HG02763 (cell line): ENCODE measurements at regions not wholly inside any gene's neighbourhood (a gene's known extent, or its start where the extent isn't known, plus 50 kb on each side); places are given as distances from the start of the nearest gene placed in this dataset.
"Not testable (repeated sequence)": the region's sequence is repeated elsewhere in the genome, so short reads cannot be mapped to it uniquely, and the experiment has no call there.

Experiments used
- ATAC-seq: cut with Tn5 transposase; IDR thresholded peaks from one replicate; pipeline ENCODE4 v1.9.1; 2021; ENCODE audit warnings: mild to moderate bottlenecking, moderate library complexity; ENCODE audit not compliant: unreplicated experiment

GRCh38 chr13:81639984-81640582 lies 1299.2 kb upstream of the SPRY2 start:
- no peak for ATAC-seq

GRCh38 chr13:81637457-81637856 lies 1296.5 kb upstream of the SPRY2 start:
- no peak for ATAC-seq

DNA sequence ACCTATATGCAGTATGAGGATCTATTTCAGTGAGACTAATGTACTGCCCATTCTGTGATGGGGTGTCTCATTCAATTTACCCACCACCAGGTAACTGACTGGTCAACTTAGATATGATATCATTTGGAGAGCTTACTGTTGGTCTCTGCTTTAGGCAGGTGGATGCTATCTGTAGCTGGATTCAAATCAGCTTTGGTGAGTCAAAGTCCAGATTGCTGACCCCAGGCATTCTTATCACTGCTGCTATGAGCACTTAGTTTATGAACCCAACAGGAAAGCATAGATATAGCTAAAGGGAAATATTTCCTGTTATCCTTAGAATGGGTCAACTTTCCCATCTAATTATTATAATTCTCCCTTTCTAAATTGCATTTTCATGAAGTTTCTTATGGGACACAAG lies 1295.2 kb upstream of the SPRY2 start:
- no peak for ATAC-seq

- no peak for ATAC-seq
Measured at GRCh38 chr13:81615031-81615430, 1274.1 kb upstream of the SPRY2 start.

- ATAC-seq: no peak
Measured at GRCh38 chr13:81610644-81611043, 1269.7 kb upstream of the SPRY2 start.

DNA sequence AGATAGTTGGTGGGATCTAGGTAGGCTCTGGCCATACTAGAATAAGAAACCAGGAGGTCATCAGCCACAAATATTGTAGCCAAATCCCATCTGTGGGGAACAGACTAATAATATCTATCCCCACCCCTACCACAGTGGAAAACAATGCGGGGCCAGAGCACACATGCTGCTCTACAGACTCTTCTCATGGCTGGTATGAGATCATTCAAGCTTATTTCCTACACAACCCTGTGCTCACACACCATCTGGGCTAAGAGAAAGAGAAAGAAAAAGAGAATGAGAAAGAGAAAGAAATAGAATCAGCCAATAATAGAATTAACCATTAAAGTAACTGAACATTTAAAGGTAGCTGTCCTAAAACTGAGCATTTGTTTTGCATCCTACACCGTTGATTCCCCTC lies 1268.4 kb upstream of the SPRY2 start:
- no peak for ATAC-seq

DNA sequence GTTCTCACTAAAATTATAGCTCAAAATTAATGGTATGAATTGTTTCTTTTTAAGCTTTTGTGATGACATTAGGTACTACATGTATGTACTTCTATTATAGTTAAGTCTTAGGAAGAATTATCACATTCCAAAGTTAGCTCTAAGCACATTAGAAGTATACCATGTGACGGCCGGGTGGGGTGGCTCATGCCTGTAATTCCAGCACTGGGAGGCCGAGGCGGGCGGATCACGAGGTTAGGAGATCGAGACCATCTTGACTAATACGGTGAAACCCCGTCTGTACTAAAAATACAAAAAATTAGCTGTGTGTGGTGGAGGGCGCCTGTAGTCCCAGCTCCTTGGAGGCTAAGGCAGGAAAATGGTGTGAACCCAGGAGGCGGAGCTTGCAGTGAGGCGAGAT lies 1265.1 kb upstream of the SPRY2 start:
- no peak for ATAC-seq

DNA sequence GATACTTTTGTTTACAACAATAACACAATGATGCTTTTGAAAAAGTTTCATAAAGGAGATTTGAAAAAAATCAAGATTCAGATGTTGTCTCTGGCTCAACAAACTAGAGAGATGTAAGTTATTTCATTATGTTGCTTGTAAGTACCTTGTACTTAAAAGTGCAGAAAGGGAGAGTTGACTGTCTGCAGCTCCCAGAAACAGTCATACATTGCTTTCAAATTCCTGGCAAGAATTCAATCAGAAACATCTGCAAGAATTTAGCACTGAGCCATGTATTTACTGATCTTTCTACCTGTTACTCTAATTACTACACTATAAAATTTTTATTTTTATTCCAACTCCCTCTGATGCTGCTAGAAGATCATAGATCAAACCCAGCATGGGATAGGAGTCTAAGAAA lies 1261.3 kb upstream of the SPRY2 start:
- no peak for ATAC-seq

DNA sequence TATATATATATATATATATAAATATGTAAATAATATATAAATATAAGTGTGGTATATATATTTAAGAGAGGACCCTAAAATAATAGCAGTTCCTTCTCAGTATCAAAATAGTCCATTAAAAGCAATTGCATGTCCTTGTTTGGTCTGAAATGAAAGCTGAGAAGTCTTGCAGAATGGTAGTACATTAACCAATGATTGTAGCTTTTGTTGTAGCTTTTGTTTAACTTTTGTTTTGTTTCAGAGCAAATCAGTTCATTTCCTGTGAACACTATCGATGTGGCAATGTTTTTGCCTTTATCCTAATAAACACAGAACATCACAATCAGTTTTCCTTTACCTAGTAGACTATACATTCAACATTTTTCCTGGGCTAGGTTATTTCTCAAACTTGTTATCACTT lies 1256.2 kb upstream of the SPRY2 start:
- ATAC-seq: no peak

DNA sequence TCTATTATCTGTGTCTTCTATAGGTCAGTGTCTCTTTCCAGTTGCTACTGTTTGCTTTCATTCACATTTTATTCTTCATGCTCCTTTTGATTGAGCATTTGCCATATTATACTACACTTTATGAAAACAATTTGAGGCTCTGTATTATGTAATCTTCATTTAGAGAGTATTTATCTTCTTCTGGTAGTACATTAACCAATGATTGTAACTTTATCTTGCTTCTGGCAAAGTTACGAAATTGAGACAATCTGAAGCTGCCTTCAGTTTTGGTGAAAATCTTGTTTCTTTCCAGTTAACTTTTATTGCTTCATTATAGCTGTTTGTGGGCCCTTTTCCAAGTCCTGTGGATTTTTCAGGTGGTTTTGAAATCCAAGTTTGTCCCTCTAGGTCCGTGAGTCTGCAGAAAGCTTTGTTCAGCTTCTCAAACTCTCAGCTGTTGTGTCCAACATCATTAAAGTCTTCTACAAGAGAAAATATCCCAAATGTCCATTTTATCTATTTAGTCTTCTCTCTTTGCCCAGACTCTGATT lies 1255.4 kb upstream of the SPRY2 start:
- no peak for ATAC-seq

DNA sequence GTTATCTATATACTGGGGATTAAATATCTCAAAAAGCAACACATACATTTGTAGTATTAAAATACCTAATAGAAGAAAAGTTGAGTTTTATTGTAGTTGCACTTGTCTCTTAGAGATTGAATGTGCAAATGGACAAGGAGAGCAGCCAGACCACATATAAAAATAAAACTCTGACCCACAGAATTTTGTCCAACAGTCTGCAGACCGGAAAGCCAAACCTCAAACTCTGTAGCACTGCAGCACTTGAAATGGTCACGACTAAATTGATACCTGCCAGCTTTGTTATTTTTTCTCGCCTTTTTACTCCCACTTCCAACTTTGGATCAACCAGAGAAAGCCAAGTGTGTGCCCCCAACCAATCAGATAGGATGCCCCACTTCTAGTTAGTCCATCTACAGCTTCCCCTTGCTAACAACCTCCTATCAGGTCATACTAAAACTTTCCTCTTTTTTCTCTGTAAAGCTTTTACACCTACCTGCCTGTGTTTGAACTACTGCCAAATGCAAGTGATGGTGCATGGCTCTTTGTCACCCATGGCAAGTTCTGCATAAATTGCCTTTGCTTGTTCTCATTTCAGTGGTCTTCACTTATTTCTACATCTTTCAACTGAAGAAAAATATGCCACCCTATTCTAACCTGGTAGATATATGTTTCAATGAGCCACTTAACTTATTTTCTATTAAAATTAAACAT lies 1250.7 kb upstream of the SPRY2 start:
- no peak for ATAC-seq

- ATAC-seq: no peak
Measured at GRCh38 chr13:81582381-81582780, 1241.5 kb upstream of the SPRY2 start.

- ATAC-seq: no peak
Measured at GRCh38 chr13:81577601-81578195, 1236.8 kb upstream of the SPRY2 start.

- ATAC-seq: no peak
Measured at GRCh38 chr13:81568824-81569223, 1227.9 kb upstream of the SPRY2 start.

DNA sequence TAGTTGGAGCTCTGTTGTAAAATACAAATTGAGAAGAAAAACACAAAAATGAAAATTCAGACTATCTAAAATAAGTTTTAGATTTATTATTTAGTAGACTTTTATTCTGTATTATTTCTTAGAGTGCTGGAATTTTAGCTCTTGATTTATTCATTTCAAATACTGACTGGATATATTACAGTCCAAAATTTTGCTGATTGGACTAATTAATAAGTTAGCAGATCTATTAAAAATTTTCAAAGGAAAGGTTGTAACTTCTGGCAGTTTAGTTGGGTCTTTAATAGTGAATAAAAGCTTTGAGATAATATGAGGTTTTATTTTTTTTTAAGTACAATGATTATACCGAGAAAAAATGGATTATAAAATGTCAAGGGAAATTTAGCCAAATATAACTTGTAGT lies 1224.9 kb upstream of the SPRY2 start:
- no peak for ATAC-seq

DNA sequence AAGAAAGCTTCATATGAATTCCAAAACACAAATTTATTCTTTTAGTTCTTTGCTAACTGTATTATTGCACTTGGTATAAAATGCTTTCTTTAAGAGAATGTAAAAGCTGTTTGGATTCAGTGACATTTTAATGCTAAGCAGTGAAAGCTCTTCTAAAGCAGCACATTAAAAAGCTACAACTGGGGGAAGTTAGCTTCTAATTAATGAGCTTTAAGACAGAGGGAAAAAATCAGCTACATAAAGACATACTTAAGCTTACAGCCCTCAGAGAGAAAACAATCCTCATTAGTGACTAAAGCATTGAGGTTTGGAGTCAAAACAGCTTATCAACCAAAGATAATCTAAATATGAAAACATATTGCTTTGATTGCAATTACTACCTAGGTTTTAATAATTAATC lies 1222.2 kb upstream of the SPRY2 start:
- ATAC-seq: no peak

DNA sequence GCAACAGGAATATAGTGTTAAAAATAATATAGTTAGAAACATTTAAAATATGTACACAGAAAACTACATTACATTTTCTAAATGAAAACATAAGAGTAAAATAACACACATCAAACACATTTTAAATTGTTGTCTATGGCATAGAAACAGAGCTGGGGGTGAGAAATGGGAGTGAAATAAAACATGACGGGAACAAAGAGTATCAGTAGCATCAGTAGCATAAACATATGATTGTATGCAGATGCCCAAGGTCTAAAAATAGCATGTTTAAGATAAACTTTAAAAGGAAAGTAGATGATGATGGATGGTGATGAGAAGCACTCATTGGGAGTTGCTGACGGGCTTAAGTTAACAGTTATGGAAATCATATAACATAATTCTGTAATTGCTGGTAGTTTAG lies 1221.7 kb upstream of the SPRY2 start:
- ATAC-seq: no peak

DNA sequence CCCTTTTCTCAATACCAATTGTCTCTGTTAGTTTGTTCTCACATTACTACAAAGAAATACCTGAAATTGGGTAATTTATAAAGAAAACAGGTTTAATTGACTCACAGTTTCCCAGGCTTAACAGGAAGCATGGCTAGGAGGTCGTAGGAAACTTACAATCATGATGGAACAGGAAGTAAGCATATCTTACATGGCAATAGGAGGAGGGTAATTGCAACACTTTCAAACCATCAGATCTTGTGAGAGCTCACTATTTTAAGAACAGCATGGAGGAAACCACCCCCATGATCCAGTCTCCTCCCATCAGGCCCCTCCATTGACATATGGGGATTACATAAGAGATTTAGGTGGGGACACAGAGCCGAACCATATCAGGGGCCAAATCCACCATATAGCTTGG lies 1210.1 kb upstream of the SPRY2 start:
- ATAC-seq: no peak

DNA sequence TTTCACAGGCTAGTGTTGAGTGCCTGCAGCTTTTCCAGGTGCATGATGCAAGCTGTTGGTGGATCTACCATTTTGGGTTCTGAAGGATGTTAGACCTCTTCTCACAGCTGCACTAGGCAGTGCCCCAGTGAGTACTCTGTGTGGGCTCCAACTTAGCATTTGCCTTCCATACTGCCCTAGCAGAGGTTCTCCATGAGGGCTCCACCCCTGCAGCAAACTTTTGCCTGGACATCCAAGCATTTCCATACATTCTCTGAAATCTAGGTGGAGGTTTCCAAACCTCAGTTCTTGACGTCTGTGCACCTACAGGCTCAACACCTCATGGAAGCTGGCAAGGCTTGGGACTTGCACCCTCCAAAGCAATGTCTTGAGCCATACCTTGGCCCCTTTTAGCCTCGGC lies 1205.4 kb upstream of the SPRY2 start:
- ATAC-seq: not testable (repeated sequence)

DNA sequence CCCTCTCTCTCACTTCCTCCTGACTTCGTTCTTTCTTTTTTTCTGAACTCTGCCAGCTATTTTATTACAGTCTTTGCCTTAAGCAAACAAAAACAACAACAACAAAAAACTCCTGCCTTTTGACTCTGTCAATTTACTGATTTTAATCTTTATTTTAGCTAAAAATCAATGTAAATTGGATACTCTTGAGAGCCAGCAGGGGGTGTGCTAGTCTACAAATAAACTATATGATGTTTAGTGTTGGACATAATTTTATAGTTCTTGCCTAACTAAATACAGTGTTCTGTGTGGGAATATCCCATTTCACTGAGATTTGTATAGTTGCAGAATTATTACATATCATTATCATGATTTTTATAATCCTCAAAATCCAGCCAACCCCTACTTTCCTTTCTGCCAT lies 1199.9 kb upstream of the SPRY2 start:
- ATAC-seq: no peak

DNA sequence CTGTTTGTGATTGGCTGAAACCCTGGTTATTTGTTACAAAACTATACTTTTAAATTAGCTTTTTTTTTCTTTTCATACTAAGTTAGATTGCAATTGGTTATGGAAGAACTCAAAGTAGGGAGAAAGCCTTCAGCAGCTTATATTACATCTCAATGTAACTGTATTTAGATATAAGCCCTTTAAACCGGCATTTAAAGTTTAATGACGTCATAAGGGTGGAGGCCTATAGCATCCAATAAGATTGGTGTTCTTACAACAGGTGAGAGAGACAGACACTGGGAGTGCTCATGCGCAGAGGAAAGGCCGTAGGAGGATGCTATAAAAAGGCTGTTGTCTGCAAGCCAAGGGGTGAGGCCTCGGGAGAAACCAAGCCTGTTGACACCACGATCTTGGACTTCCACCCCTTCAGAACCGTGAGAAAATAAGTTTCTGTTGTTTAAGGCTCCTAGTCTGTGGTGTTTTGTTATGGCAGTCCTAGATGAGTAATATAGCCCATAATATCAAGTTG lies 1198.8 kb upstream of the SPRY2 start:
- no peak for ATAC-seq

DNA sequence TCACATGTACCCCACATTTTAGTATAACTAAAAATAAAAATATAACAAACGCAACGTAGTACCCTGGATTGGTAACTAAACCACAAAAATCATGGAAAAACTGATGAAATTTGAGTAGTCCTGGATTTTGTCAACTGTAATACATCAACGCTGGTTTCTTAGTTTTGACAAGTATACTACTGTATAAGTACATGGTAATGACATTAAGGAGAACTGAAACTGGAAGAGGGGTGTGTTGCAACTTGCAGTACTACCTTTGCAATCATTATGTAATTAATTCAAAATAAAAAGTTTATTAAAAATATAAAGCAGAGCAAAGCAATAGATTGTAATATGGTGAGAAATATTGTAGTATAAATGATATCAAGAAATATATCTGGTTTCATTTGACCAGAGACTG lies 1158.0 kb upstream of the SPRY2 start:
- no peak for ATAC-seq
